Loucy (cell line): ENCODE measurements at regions not wholly inside any gene's neighbourhood (a gene's known extent, or its start where the extent isn't known, plus 50 kb on each side); places are given as distances from the start of the nearest gene placed in this dataset.

ENCODE experiments used
- EZH2phosphoT487 ChIP-seq: fragments of 200-600 bp; IDR thresholded peaks from 2 replicates; pipeline ENCODE4 v1.6.1; 2018; ENCODE audit warnings: antibody characterized with exemption, mild to moderate bottlenecking, moderate library complexity, borderline replicate concordance
- TF ChIP-seq, protein P1 (sequence below): fragments of 200-600 bp; sonication (generic); conservative IDR thresholded peaks from 2 replicates; pipeline ENCODE4 v1.5.1; 2014; ENCODE audit warnings: mild to moderate bottlenecking, antibody characterized with exemption, low read length

DNA sequence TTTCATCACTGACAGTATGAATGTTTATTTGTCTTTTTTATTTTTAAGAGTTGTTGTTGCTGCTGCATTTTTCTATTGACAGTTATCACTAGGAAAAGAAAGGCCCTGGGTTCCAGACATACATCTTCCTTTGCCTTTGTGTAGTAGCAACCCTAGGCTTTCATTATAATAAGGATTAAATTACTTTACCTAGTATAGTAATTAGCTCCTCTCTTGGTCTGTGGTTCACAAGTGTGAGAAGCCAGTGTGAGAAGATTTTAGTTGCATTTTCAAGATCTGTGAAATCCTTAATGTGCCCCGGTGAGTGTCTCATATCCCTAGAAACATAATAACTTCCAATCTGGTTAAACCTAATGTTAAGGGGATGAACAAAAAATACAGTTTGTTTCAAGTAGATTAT lies 799.3 kb upstream of the MAP3K7 start:
- TF ChIP-seq, protein P1, sequence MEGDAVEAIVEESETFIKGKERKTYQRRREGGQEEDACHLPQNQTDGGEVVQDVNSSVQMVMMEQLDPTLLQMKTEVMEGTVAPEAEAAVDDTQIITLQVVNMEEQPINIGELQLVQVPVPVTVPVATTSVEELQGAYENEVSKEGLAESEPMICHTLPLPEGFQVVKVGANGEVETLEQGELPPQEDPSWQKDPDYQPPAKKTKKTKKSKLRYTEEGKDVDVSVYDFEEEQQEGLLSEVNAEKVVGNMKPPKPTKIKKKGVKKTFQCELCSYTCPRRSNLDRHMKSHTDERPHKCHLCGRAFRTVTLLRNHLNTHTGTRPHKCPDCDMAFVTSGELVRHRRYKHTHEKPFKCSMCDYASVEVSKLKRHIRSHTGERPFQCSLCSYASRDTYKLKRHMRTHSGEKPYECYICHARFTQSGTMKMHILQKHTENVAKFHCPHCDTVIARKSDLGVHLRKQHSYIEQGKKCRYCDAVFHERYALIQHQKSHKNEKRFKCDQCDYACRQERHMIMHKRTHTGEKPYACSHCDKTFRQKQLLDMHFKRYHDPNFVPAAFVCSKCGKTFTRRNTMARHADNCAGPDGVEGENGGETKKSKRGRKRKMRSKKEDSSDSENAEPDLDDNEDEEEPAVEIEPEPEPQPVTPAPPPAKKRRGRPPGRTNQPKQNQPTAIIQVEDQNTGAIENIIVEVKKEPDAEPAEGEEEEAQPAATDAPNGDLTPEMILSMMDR: no peak
- no peak for TF ChIP-seq EZH2phosphoT487
